ENCODE measurements at regions not wholly inside any gene's neighbourhood (a gene's known extent, or its start where the extent isn't known, plus 50 kb on each side); places are given as distances from the start of the nearest gene placed in this dataset.

GRCh38 chr16:14341324-14342225 is 270.5 kb downstream of the MRTFB start:
- no peak for DNase-seq
- peaks cover 3 to 11% (median 4%) of the 10 kb centered on the region in 3 donors for H3K4me1 ChIP-seq
- no peaks in the 10 kb centered on the region for H3K9me3 ChIP-seq
- no peak overlapping the region for H3K4me3 ChIP-seq
- intact Hi-C loops (cut with DNase I), result no loop called here
- no peaks in the 10 kb centered on the region for H3K27me3 ChIP-seq
- no peaks in the 10 kb centered on the region for H3K36me3 ChIP-seq
- WGBS, 2 donors, result 56 to 60% methylated on average over 3 to 4 of the region's 4 CpGs
- no peak for TF ChIP-seq CTCF (IDR thresholded peaks at IDR 0.05)
- TF ChIP-seq POLR2A (IDR thresholded peaks at IDR 0.05), result no peak
- no peak overlapping the region for H3K27ac ChIP-seq

GRCh38 chr16:14339694-14340093 is 268.6 kb downstream of the MRTFB start:
- no peak overlapping the region for H3K4me3 ChIP-seq
- H3K4me1 ChIP-seq, result peaks cover 3 to 15% (median 4%) of the 10 kb centered on the region in 3 donors
- no peak for DNase-seq
- TF ChIP-seq CTCF (IDR thresholded peaks at IDR 0.05) (no peak), POLR2A (IDR thresholded peaks at IDR 0.05) (no peak)
- no peaks in the 10 kb centered on the region for H3K9me3 ChIP-seq
- no peaks in the 10 kb centered on the region for H3K27me3 ChIP-seq
- WGBS, 2 donors, result 83 to 94% methylated on average over 2 of the region's 2 CpGs
- intact Hi-C loops (cut with DNase I), result no loop called here
- H3K27ac ChIP-seq, result no peak overlapping the region
- no peaks in the 10 kb centered on the region for H3K36me3 ChIP-seq

GRCh38 chr16:14338969-14339368 is 267.9 kb downstream of the MRTFB start:
- no peak overlapping the region for H3K27ac ChIP-seq
- 67 to 69% methylated on average over 2 to 4 of the region's 4 CpGs for WGBS, 2 donors
- H3K9me3 ChIP-seq, result no peaks in the 10 kb centered on the region
- no peak overlapping the region for H3K4me3 ChIP-seq
- no peaks in the 10 kb centered on the region for H3K36me3 ChIP-seq
- no peak for TF ChIP-seq CTCF (IDR thresholded peaks at IDR 0.05)
- no peak for TF ChIP-seq POLR2A (IDR thresholded peaks at IDR 0.05)
- no peaks in the 10 kb centered on the region for H3K27me3 ChIP-seq
- no peak for DNase-seq
- peaks cover 3 to 17% (median 4%) of the 10 kb centered on the region in 3 donors for H3K4me1 ChIP-seq
- intact Hi-C loops (cut with DNase I), result no loop called here

- Histone ChIP-seq H3K27me3 (no peaks in the 10 kb centered on the region), H3K36me3 (no peaks in the 10 kb centered on the region), H3K9me3 (no peaks in the 10 kb centered on the region), H3K4me1 (peaks cover 3 to 17% (median 4%) of the 10 kb centered on the region in 3 donors), H3K27ac (no peak overlapping the region), H3K4me3 (no peak overlapping the region)
- DNase-seq, result no peak
- TF ChIP-seq POLR2A (IDR thresholded peaks at IDR 0.05), result no peak
- no peak for TF ChIP-seq CTCF (IDR thresholded peaks at IDR 0.05)
- intact Hi-C loops (cut with DNase I), result no loop called here
Measured at GRCh38 chr16:14338236-14338635, 267.1 kb downstream of the MRTFB start.

GRCh38 chr16:14337303-14338191 is 266.4 kb downstream of the MRTFB start:
- WGBS, 2 donors, result 37 to 88% methylated on average over 3 to 11 of the region's 22 CpGs
- DNase-seq, result no peak
- Histone ChIP-seq H3K4me3 (peak overlapping the region in 1 of 4 donors; percentile 39), H3K27me3 (no peaks in the 10 kb centered on the region), H3K9me3 (no peaks in the 10 kb centered on the region), H3K36me3 (no peaks in the 10 kb centered on the region), H3K4me1 (peaks cover 3 to 17% (median 4%) of the 10 kb centered on the region in 3 donors), H3K27ac (no peak overlapping the region)
- intact Hi-C loops (cut with DNase I), result no loop called here
- TF ChIP-seq POLR2A (IDR thresholded peaks at IDR 0.05), result no peak
- TF ChIP-seq CTCF (IDR thresholded peaks at IDR 0.05), result no peak
